H1 (cell line): ENCODE measurements at regions not wholly inside any gene's neighbourhood (a gene's known extent, or its start where the extent isn't known, plus 50 kb on each side); places are given as distances from the start of the nearest gene placed in this dataset.
A peak's percentile ranks its signal among the peaks of the same experiment; 100 is the strongest.

Experiments used
- CTCF ChIA-PET: fragments of 300-600 bp; sonication (Branson Sonifier 250); formaldehyde crosslinking; loops from one replicate; lab custom pipeline; 2021; ENCODE audit not compliant: partially characterized antibody; lab: Charles Lee
- POLR2A ChIA-PET: fragments of 300-600 bp; sonication (Branson Sonifier 250); formaldehyde crosslinking; loops from one replicate; lab custom pipeline; 2021; ENCODE audit warnings: inconsistent platforms; ENCODE audit not compliant: partially characterized antibody; lab: Charles Lee
- DNase-seq, 2 experiments: peaks; one replicate each; pipeline versions ENCODE4 v3.0.0 to v3.0.0-alpha.2; 2010 to 2022; ENCODE audit warnings: low spot score in 2 of 2, low read depth in 1 of 2, mixed read lengths in 1 of 2
- FAIRE-seq: peaks from 2 replicates; lab custom pipeline; 2011; peaks lifted over from hg19 to GRCh38; lab: Jason Lieb, UNC
- H2AFZ ChIP-seq: 2 replicates; pipeline ENCODE4 v1.8.1; 2012; ENCODE audit warnings: low read length, inconsistent platforms
- H2AK5ac ChIP-seq: 2 replicates; pipeline ENCODE4 v1.6.1; 2013; ENCODE audit warnings: low read depth, low read length
- H2BK120ac ChIP-seq: replicated peaks from 2 replicates; pipeline ENCODE3; 2013; ENCODE audit warnings: low read depth, low read length, inconsistent platforms
- H2BK12ac ChIP-seq: 2 replicates; pipeline ENCODE4 v1.6.1; 2013; ENCODE audit warnings: low read depth, low read length
- H2BK15ac ChIP-seq: 2 replicates; pipeline ENCODE4 v1.6.1; 2013; ENCODE audit warnings: low read length
- H2BK20ac ChIP-seq: 2 replicates; pipeline ENCODE4 v1.6.1; 2013; ENCODE audit warnings: low read length
- H2BK5ac ChIP-seq: 2 replicates; pipeline ENCODE4 v1.6.1; 2013; ENCODE audit warnings: low read depth, low read length
- H3K14ac ChIP-seq: 2 replicates; pipeline ENCODE4 v1.6.1; 2013; ENCODE audit warnings: inconsistent platforms; ENCODE audit not compliant: insufficient read length
- H3K18ac ChIP-seq: 2 replicates; pipeline ENCODE4 v1.6.1; 2013; ENCODE audit warnings: low read length; ENCODE audit errors: extremely low read depth
- H3K23ac ChIP-seq: 2 replicates; pipeline ENCODE4 v1.6.1; 2013; ENCODE audit warnings: inconsistent platforms; ENCODE audit not compliant: insufficient read length
- H3K23me2 ChIP-seq: 2 replicates; pipeline ENCODE4 v1.6.1; 2013; ENCODE audit warnings: low read depth, low read length
- H3K27ac ChIP-seq: 2 replicates; pipeline ENCODE4 v1.6.1; 2011; ENCODE audit warnings: low read depth, low read length, inconsistent platforms
- H3K27me3 ChIP-seq, 4 experiments: replicated peaks in 1 of 4; 1 replicate in 1 of 4; 2 replicates in 3 of 4; pipeline versions ENCODE4 v1.6.1 to v1.8.1; 2011 to 2013; ENCODE audit warnings: low read length in 3 of 4, mild to moderate bottlenecking in 3 of 4, inconsistent platforms in 2 of 4, mixed read lengths in 2 of 4, moderate library complexity in 1 of 4; ENCODE audit not compliant: control insufficient read depth in 3 of 4, insufficient read depth in 3 of 4; ENCODE audit errors: extremely low read depth in 1 of 4
- H3K36me3 ChIP-seq, 4 experiments: 2 replicates each; pipeline versions ENCODE4 v1.6.1 to v1.8.1; 2011 to 2013; ENCODE audit warnings: mild to moderate bottlenecking in 4 of 4, low read length in 3 of 4, moderate library complexity in 2 of 4, control low read depth in 1 of 4, inconsistent platforms in 1 of 4; ENCODE audit not compliant: insufficient read depth in 4 of 4, control insufficient read depth in 2 of 4
- H3K4ac ChIP-seq: replicated peaks from 2 replicates; pipeline ENCODE3; 2013; ENCODE audit warnings: low read length, low read depth, mixed read lengths, inconsistent platforms; ENCODE audit not compliant: insufficient read length
- H3K4me1 ChIP-seq, 4 experiments: replicated peaks in 1 of 4; 1 replicate in 1 of 4; 2 replicates in 3 of 4; pipeline versions ENCODE4 v1.6.1 to v1.8.1; 2011 to 2013; ENCODE audit warnings: low read length in 3 of 4, inconsistent platforms in 2 of 4, mixed read lengths in 1 of 4; ENCODE audit not compliant: insufficient read depth in 4 of 4, control insufficient read depth in 3 of 4
- H3K4me2 ChIP-seq, 2 experiments: 2 replicates each; pipeline versions ENCODE4 v1.6.1 to v1.8.1; 2011 to 2013; ENCODE audit warnings: low read depth in 2 of 2, low read length in 2 of 2, control low read depth in 1 of 2, inconsistent platforms in 1 of 2, mild to moderate bottlenecking in 1 of 2; ENCODE audit not compliant: insufficient read depth in 1 of 2
- H3K4me3 ChIP-seq, 4 experiments: fragments of 200-600, 300-600 bp in 1 of 4; sonication (generic), shearing (Covaris generic), sonication (Bioruptor Twin) in 1 of 4; 2 replicates each; pipeline versions ENCODE4 v1.5.1 to v1.8.1; 2011 to 2016; ENCODE audit warnings: low read length in 4 of 4, low read depth in 3 of 4, control low read depth in 2 of 4, inconsistent platforms in 2 of 4, mild to moderate bottlenecking in 2 of 4, mixed read lengths in 1 of 4, moderate library complexity in 1 of 4; ENCODE audit not compliant: insufficient read depth in 2 of 4; ENCODE audit errors: extremely low read depth in 1 of 4
- H3K56ac ChIP-seq: replicated peaks from 2 replicates; pipeline ENCODE3; 2013; ENCODE audit warnings: low read depth, mild to moderate bottlenecking, mixed read lengths, low read length, inconsistent platforms; ENCODE audit not compliant: insufficient read length
- H3K79me1 ChIP-seq: 2 replicates; pipeline ENCODE4 v1.6.1; 2013; ENCODE audit warnings: low read depth, low read length, control low read depth
- H3K79me2 ChIP-seq, 2 experiments: 2 replicates each; pipeline versions ENCODE4 v1.6.1 to v1.8.1; 2012 to 2013; ENCODE audit warnings: low read length in 2 of 2, mild to moderate bottlenecking in 2 of 2, inconsistent platforms in 1 of 2; ENCODE audit not compliant: insufficient read depth in 2 of 2, control insufficient read depth in 1 of 2
- H3K9ac ChIP-seq, 4 experiments: replicated peaks in 1 of 4; 1 replicate in 1 of 4; 2 replicates in 3 of 4; pipeline versions ENCODE4 v1.6.1 to v1.8.1; 2011 to 2013; ENCODE audit warnings: low read depth in 3 of 4, low read length in 3 of 4, control low read depth in 2 of 4, mild to moderate bottlenecking in 2 of 4, moderate library complexity in 2 of 4, inconsistent platforms in 1 of 4; ENCODE audit errors: extremely low read depth in 1 of 4
- H3K9me3 ChIP-seq, 2 experiments: 2 replicates each; pipeline versions ENCODE4 v1.6.1 to v1.8.1; 2012 to 2013; ENCODE audit warnings: mild to moderate bottlenecking in 2 of 2, moderate library complexity in 2 of 2, control low read depth in 1 of 2, inconsistent platforms in 1 of 2, low read depth in 1 of 2, low read length in 1 of 2, mixed read lengths in 1 of 2; ENCODE audit not compliant: insufficient read depth in 2 of 2
- H4K20me1 ChIP-seq, 2 experiments: replicated peaks in 1 of 2; 2 replicates each; pipeline versions ENCODE3 to v1.8.1; 2011 to 2013; ENCODE audit warnings: inconsistent platforms in 2 of 2, low read length in 2 of 2, mild to moderate bottlenecking in 1 of 2; ENCODE audit not compliant: insufficient read depth in 2 of 2, control insufficient read depth in 1 of 2
- H4K5ac ChIP-seq: 2 replicates; pipeline ENCODE4 v1.6.1; 2013; ENCODE audit warnings: low read length, low read depth, mixed read lengths, inconsistent platforms; ENCODE audit not compliant: insufficient read length
- H4K8ac ChIP-seq: 2 replicates; pipeline ENCODE4 v1.8.0; 2013; ENCODE audit warnings: mild to moderate bottlenecking, moderate library complexity, low read length, inconsistent platforms; ENCODE audit not compliant: insufficient read depth; ENCODE audit errors: extremely low read depth
- H4K91ac ChIP-seq: replicated peaks from 2 replicates; pipeline ENCODE3; 2013; ENCODE audit warnings: low read length, mixed read lengths, inconsistent platforms; ENCODE audit not compliant: insufficient read length
- BRCA1 ChIP-seq: IDR thresholded peaks from 2 replicates; pipeline ENCODE4 v1.6.1; 2012; ENCODE audit warnings: low read depth, low read length, improper control_type of control experiment
- RAD21 ChIP-seq, 2 experiments: IDR thresholded peaks in 1 of 2; conservative IDR thresholded peaks in 1 of 2; 2 replicates each; pipeline ENCODE4 v1.6.1; 2011; ENCODE audit warnings: low read depth in 2 of 2, low read length in 2 of 2, improper control_type of control experiment in 1 of 2, inconsistent platforms in 1 of 2, mild to moderate bottlenecking in 1 of 2, moderate library complexity in 1 of 2
- WGBS, 2 experiments: shearing (Covaris generic) in 1 of 2; methylation state at CpG; one replicate each; pipeline versions ENCODE4 v1.1.6 to v1.1.7; 2013 to 2015; ENCODE audit warnings: low lambda C conversion rate in 2 of 2, mixed read lengths in 2 of 2, inconsistent platforms in 1 of 2, low coverage in 1 of 2, missing lambda C conversion rate in 1 of 2; ENCODE audit not compliant: insufficient replicate concordance in 2 of 2, insufficient coverage in 1 of 2, insufficient read length in 1 of 2; ENCODE audit errors: extremely low coverage in 1 of 2, missing lambda C conversion rate in 1 of 2; 5-methylcytosine and 5-hydroxymethylcytosine counted together

GRCh38 chr6:1222728-1223595 lies 88.9 kb upstream of the FOXQ1 start:
- no peaks in the 10 kb centered on the region; the same call in 1 of the 2 replicates for H3K79me1 ChIP-seq
- CTCF ChIA-PET = interaction anchor here (1.2 to 1.4 kb wide), 2 partner anchors 112 to 310 kb away, joined by 3 read pairs; no protein-coding TSS in a partner anchor

More at GRCh38 chr6:1222728-1223595, 88.9 kb upstream of the FOXQ1 start:
- no peak overlapping the region for H3K4me2 ChIP-seq
- H3K4me3 ChIP-seq = no peak overlapping the region
- DNase-seq = no peak
- no peak overlapping the region for H3K18ac ChIP-seq
- H4K91ac ChIP-seq = no peak overlapping the region
- no peak overlapping the region for H2BK120ac ChIP-seq
- H3K36me3 ChIP-seq = no peaks in the 10 kb centered on the region
- H4K5ac ChIP-seq = no peak overlapping the region
- H2BK15ac ChIP-seq = no peak overlapping the region
- H3K27me3 ChIP-seq = no peaks in the 10 kb centered on the region
- no peak for FAIRE-seq
- H2BK20ac ChIP-seq = no peak overlapping the region
- H3K23me2 ChIP-seq = no peaks in the 10 kb centered on the region
- H3K14ac ChIP-seq = no peak overlapping the region
- H3K79me2 ChIP-seq = no peaks in the 10 kb centered on the region
- H4K20me1 ChIP-seq = peaks cover 0 to 2% of the 10 kb centered on the region in 2 experiments
- H3K9ac ChIP-seq = no peak overlapping the region
- no peak overlapping the region for H3K27ac ChIP-seq
- no peak overlapping the region for H2AK5ac ChIP-seq
- no peak overlapping the region for H3K23ac ChIP-seq
- no peak overlapping the region for H4K8ac ChIP-seq
- no peak overlapping the region for H3K4ac ChIP-seq
- POLR2A ChIA-PET = no interaction called here
- no peaks in the 10 kb centered on the region for H3K9me3 ChIP-seq
- no peak overlapping the region for H2AFZ ChIP-seq
- 87% methylated on average over 13 of the region's 13 CpGs; no CpG with 5 or more reads in 1 of the 2 experiments for WGBS, 2 experiments
- TF ChIP-seq BRCA1 (no peak), RAD21 (IDR thresholded peaks at IDR 0.05 in 1 of 2, conservative IDR thresholded peaks at IDR 0.05 in 1 of 2; ENCODE audit: low read depth in 2 of 2, low read length in 2 of 2) (peak; percentile 16 to 30; a peak in 1 of 4 replicates)
- no peak overlapping the region for H2BK5ac ChIP-seq
- H3K56ac ChIP-seq = no peak overlapping the region
- H3K4me1 ChIP-seq = no peaks in the 10 kb centered on the region
- no peak overlapping the region for H2BK12ac ChIP-seq
